GM12891 (cell line): ENCODE measurements at regions not wholly inside any gene's neighbourhood (a gene's known extent, or its start where the extent isn't known, plus 50 kb on each side); places are given as distances from the start of the nearest gene placed in this dataset.

ENCODE experiments used
- POLR2A ChIP-seq: IDR thresholded peaks from 2 replicates; pipeline ENCODE4 v1.6.1; 2011; ENCODE audit warnings: low read depth, low read length, control low read depth
- POLR2AphosphoS5 ChIP-seq: IDR thresholded peaks from 2 replicates; pipeline ENCODE4 v1.6.1; 2011; ENCODE audit warnings: low read depth, low read length, control low read depth

DNA sequence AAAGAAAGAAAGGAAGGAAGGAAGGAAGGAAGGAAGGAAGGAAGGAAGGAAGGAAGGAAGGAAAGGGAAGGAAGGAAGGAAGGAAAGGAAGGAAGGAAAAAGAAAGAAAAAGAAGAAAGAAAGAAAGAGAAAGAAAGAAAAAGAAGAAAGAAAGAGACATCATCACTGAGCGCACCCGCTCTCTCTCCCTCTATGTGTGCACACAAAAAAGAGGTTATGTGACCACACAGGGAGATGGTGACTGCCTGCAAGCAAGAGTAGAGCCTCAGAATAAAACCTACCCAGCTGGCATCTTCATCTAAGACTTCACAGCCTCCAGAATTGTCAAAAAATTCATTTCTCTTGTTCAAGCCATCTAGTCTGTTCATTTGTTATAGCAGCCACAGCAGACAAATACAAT, 1307.4 kb upstream of the ACVR2A start:
- TF ChIP-seq POLR2A (no peak), POLR2AphosphoS5 (no peak)
